Body of pancreas (tissue), 4 donors: ENCODE measurements at regions not wholly inside any gene's neighbourhood (a gene's known extent, or its start where the extent isn't known, plus 50 kb on each side); places are given as distances from the start of the nearest gene placed in this dataset.

Source experiments
- ATAC-seq: fragments of 150-250 bp; one replicate; pipeline ENCODE4 v1.9.1; 2016
- DNase-seq, 4 donors: peaks; one replicate each; pipeline ENCODE4 v3.0.0-alpha.2; 2019
- H3K27ac ChIP-seq, 4 donors: fragments of 200-600 bp; sonication (generic); 1 replicate in 3 of 4; 2 replicates in 1 of 4; pipeline versions ENCODE4 v1.5.1 to v1.6.1; 2016 to 2019; ENCODE audit warnings: mild to moderate bottlenecking in 1 of 4, mixed read lengths in 1 of 4, moderate library complexity in 1 of 4
- H3K27me3 ChIP-seq, 2 donors: fragments of 200-600 bp; sonication (generic); one replicate each; pipeline ENCODE4 v1.6.0; 2016; ENCODE audit warnings: mild to moderate bottlenecking in 1 of 2
- H3K36me3 ChIP-seq, 2 donors: fragments of 200-600 bp; sonication (generic); replicated peaks in 1 of 2; 2 replicates each; pipeline ENCODE4 v1.5.1; 2016; ENCODE audit warnings: low read depth in 2 of 2; ENCODE audit not compliant: insufficient read depth in 1 of 2
- H3K4me1 ChIP-seq: fragments of 200-600 bp; sonication (generic); one replicate; pipeline ENCODE4 v1.6.0; 2016
- H3K4me3 ChIP-seq, 2 donors: fragments of 200-600 bp; sonication (generic); 1 replicate in 1 of 2; 2 replicates in 1 of 2; pipeline ENCODE4 v1.5.1; 2016 to 2019
- H3K9me3 ChIP-seq, 3 donors: fragments of 200-600 bp; sonication (generic); 1 replicate in 2 of 3; 2 replicates in 1 of 3; pipeline ENCODE4 v1.5.1; 2016
- CTCF ChIP-seq, 7 experiments: fragments of 450-650 bp in 4 of 7; fragments of 200-600 bp in 3 of 7; sonication (generic) in 3 of 7; IDR thresholded peaks; one replicate each; pipeline ENCODE4 v1.5.1; 2016 to 2019; ENCODE audit warnings: antibody characterized with exemption in 7 of 7
- POLR2A ChIP-seq, 3 donors: fragments of 450-650 bp; IDR thresholded peaks; one replicate each; pipeline ENCODE4 v1.6.1; 2016; ENCODE audit warnings: antibody characterized with exemption in 3 of 3, mild to moderate bottlenecking in 2 of 3
- WGBS, 2 donors: methylation state at CpG; one replicate each; pipeline ENCODE4 v1.1.5; 2017; 5-methylcytosine and 5-hydroxymethylcytosine counted together
- intact Hi-C: fragments of 100-400 bp; cut with DNase I; formaldehyde crosslinking; loops from one replicate; pipeline ENCODE4 v1.15.1; 2023

- DNase-seq (no peak), ATAC-seq (no peak)
- Histone ChIP-seq H3K36me3 (no peaks in the 10 kb centered on the region), H3K4me3 (no peak overlapping the region), H3K27ac (no peak overlapping the region), H3K4me1 (no peaks in the 10 kb centered on the region), H3K27me3 (no peaks in the 10 kb centered on the region), H3K9me3 (no peaks in the 10 kb centered on the region)
- 79 to 84% methylated on average over 8 of the region's 8 CpGs for WGBS, 2 donors
- intact Hi-C loops, result no loop called here
- TF ChIP-seq POLR2A (IDR thresholded peaks at IDR 0.05), result no peak
- TF ChIP-seq CTCF (IDR thresholded peaks at IDR 0.05), result no peak
These were observed 221.4 kb downstream of the GADD45G start for GRCh38 chr9:89826186-89826585.

- Histone ChIP-seq H3K27ac (no peak overlapping the region), H3K36me3 (no peaks in the 10 kb centered on the region), H3K4me1 (no peaks in the 10 kb centered on the region), H3K9me3 (no peaks in the 10 kb centered on the region), H3K4me3 (no peak overlapping the region), H3K27me3 (no peaks in the 10 kb centered on the region)
- DNase-seq, result no peak
- TF ChIP-seq CTCF (IDR thresholded peaks at IDR 0.05) (no peak), POLR2A (IDR thresholded peaks at IDR 0.05) (no peak)
- ATAC-seq, result no peak
- 81 to 87% methylated on average over 4 of the region's 4 CpGs for WGBS, 2 donors
- intact Hi-C loops, result no loop called here
These were observed 224.5 kb downstream of the GADD45G start for GRCh38 chr9:89829346-89829745.

GRCh38 chr9:89835666-89836065 lies 230.9 kb downstream of the GADD45G start:
- Histone ChIP-seq H3K27ac (no peak overlapping the region), H3K4me3 (no peak overlapping the region), H3K4me1 (no peaks in the 10 kb centered on the region), H3K36me3 (no peaks in the 10 kb centered on the region), H3K27me3 (no peaks in the 10 kb centered on the region), H3K9me3 (no peaks in the 10 kb centered on the region)
- ATAC-seq, result no peak
- WGBS, 2 donors, result 66 to 81% methylated on average over 5 of the region's 5 CpGs
- no peak for DNase-seq
- intact Hi-C loops, result no loop called here
- no peak for TF ChIP-seq CTCF (IDR thresholded peaks at IDR 0.05)
- TF ChIP-seq POLR2A (IDR thresholded peaks at IDR 0.05), result no peak

GRCh38 chr9:89837162-89837933 lies 232.5 kb downstream of the GADD45G start:
- WGBS, 2 donors, result 74 to 75% methylated on average over 11 of the region's 11 CpGs
- no peaks in the 10 kb centered on the region for H3K27me3 ChIP-seq
- TF ChIP-seq POLR2A (IDR thresholded peaks at IDR 0.05) (no peak), CTCF (IDR thresholded peaks at IDR 0.05) (no peak)
- H3K4me1 ChIP-seq, result peaks cover 4% of the 10 kb centered on the region
- ATAC-seq (no peak), DNase-seq (no peak)
- intact Hi-C loops, result no loop called here
- no peak overlapping the region for H3K27ac ChIP-seq
- no peak overlapping the region for H3K4me3 ChIP-seq
- H3K9me3 ChIP-seq, result no peaks in the 10 kb centered on the region
- no peaks in the 10 kb centered on the region for H3K36me3 ChIP-seq

GRCh38 chr9:89837934-89838310 lies 233.1 kb downstream of the GADD45G start:
- intact Hi-C loops, result no loop called here
- Histone ChIP-seq H3K9me3 (no peaks in the 10 kb centered on the region), H3K27ac (no peak overlapping the region), H3K4me1 (peaks cover 7% of the 10 kb centered on the region), H3K36me3 (no peaks in the 10 kb centered on the region), H3K27me3 (no peaks in the 10 kb centered on the region), H3K4me3 (no peak overlapping the region)
- DNase-seq (no peak), ATAC-seq (no peak)
- 71 to 92% methylated on average over 3 to 4 of the region's 5 CpGs for WGBS, 2 donors
- TF ChIP-seq CTCF (IDR thresholded peaks at IDR 0.05), result no peak
- no peak for TF ChIP-seq POLR2A (IDR thresholded peaks at IDR 0.05)
